Right lobe of liver (tissue), 4 donors: ENCODE measurements at regions not wholly inside any gene's neighbourhood (a gene's known extent, or its start where the extent isn't known, plus 50 kb on each side); places are given as distances from the start of the nearest gene placed in this dataset.

ENCODE experiments used
- CTCF ChIP-seq, 4 donors: fragments of 200-600 bp in 3 of 4; fragments of 450-650 bp in 1 of 4; IDR thresholded peaks; one replicate each; pipeline versions ENCODE4 v1.5.1 to v1.8.0; 2016 to 2022; ENCODE audit warnings: antibody characterized with exemption in 4 of 4, mild to moderate bottlenecking in 2 of 4
- POLR2A ChIP-seq: fragments of 450-650 bp; IDR thresholded peaks from one replicate; pipeline ENCODE4 v1.6.1; 2017; ENCODE audit warnings: antibody characterized with exemption, mild to moderate bottlenecking
- donor health status: DM: no; HTN: no; CAD: no.
- donor health status: DM: no; HTN: no; CAD: no.
- donor health status: DM: no; HTN: yes; CAD: no.

DNA sequence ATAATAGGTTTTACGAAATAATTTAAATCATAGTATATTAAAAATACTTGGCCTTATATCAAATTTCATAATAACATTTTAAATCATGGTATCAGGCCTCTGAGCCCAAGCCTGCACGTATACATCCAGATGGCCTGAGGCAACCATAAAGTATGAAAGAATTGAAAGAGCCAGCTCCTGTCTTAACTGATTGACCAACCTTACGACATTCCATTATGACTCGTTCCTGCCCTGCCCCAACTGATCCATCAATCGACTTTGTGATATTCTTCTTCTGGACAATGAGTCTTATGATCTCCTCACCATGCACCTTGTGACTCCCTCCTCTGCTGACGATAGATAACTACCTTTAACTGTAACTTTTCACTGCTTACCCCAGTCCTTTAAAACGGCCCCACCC, 545.0 kb downstream of the MTRR start:
- no peak for TF ChIP-seq CTCF (IDR thresholded peaks at IDR 0.05)
- TF ChIP-seq POLR2A = no peak
